Activated CD8-positive, alpha-beta memory T cell treated with anti-CD3 and anti-CD28 coated beads, Interleukin-2, amount 50 U/mL, for 24 hours (primary cell): ENCODE measurements at regions not wholly inside any gene's neighbourhood (a gene's known extent, or its start where the extent isn't known, plus 50 kb on each side); places are given as distances from the start of the nearest gene placed in this dataset.

Source experiments
- DNase-seq: peaks from one replicate; pipeline ENCODE4 v3.0.0-alpha.2; 2020; ENCODE audit errors: extremely low read depth

- no peak for DNase-seq
Observed at GRCh38 chr13:77381059-77381458, 54.2 kb upstream of the MYCBP2 start.

- no peak for DNase-seq
Observed at GRCh38 chr13:77379508-77379907, 52.6 kb upstream of the MYCBP2 start.

- no peak for DNase-seq
Observed at GRCh38 chr13:77378662-77379061, 51.8 kb upstream of the MYCBP2 start.

- DNase-seq, result no peak
Observed at GRCh38 chr13:77377016-77377415, 50.1 kb upstream of the MYCBP2 start.
